Kidney epithelial cell (primary cell): ENCODE measurements at regions not wholly inside any gene's neighbourhood (a gene's known extent, or its start where the extent isn't known, plus 50 kb on each side); places are given as distances from the start of the nearest gene placed in this dataset.

Source experiments
- DNase-seq: peaks from one replicate; pipeline ENCODE4 v3.0.0-alpha.2; 2010; ENCODE audit warnings: low read depth
- H3K27me3 ChIP-seq: 2 replicates; pipeline ENCODE4 v1.6.0; 2011; ENCODE audit warnings: low read length; ENCODE audit not compliant: control insufficient read depth, insufficient read depth
- H3K36me3 ChIP-seq: 2 replicates; pipeline ENCODE4 v1.5.1; 2011; ENCODE audit warnings: low read length; ENCODE audit not compliant: control insufficient read depth, insufficient read depth
- H3K4me3 ChIP-seq: 2 replicates; pipeline ENCODE4 v1.5.1; 2011; ENCODE audit warnings: low read depth, mild to moderate bottlenecking, control low read depth, low read length
- CTCF ChIP-seq: IDR thresholded peaks from 2 replicates; pipeline ENCODE4 v1.5.1; 2011; ENCODE audit warnings: mild to moderate bottlenecking, moderate library complexity, low read length, control low read depth, inconsistent platforms; ENCODE audit not compliant: insufficient read depth, poor library complexity, severe bottlenecking

GRCh38 chr7:18096087-18096486, 68.4 kb upstream of the PRPS1L1 start:
- H3K27me3 ChIP-seq, result no peaks in the 10 kb centered on the region
- no peak for TF ChIP-seq CTCF
- no peak for DNase-seq
- no peak overlapping the region for H3K4me3 ChIP-seq
- no peaks in the 10 kb centered on the region for H3K36me3 ChIP-seq

DNA sequence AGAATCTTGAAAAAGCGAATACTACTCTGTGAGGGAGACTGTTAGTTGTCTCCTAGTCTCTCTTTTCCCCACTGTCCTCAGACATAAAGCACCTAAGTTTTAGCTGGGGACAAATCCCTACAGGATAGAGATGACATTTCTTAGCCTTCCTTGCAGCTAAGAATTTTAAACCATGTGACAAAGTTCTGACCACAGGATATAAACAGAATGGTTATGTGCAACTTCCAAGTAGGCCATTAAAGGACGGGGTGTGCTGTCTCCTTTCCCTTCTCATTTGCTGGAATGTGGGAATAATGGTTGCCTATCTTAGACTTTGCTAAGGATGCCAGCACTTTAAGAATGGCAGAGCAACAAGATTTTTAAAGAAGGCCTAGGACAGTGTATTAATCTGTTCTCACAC, 74.9 kb upstream of the PRPS1L1 start:
- no peak for DNase-seq
- no peak overlapping the region for H3K4me3 ChIP-seq
- no peaks in the 10 kb centered on the region for H3K36me3 ChIP-seq
- no peak for TF ChIP-seq CTCF
- H3K27me3 ChIP-seq, result no peaks in the 10 kb centered on the region

DNA sequence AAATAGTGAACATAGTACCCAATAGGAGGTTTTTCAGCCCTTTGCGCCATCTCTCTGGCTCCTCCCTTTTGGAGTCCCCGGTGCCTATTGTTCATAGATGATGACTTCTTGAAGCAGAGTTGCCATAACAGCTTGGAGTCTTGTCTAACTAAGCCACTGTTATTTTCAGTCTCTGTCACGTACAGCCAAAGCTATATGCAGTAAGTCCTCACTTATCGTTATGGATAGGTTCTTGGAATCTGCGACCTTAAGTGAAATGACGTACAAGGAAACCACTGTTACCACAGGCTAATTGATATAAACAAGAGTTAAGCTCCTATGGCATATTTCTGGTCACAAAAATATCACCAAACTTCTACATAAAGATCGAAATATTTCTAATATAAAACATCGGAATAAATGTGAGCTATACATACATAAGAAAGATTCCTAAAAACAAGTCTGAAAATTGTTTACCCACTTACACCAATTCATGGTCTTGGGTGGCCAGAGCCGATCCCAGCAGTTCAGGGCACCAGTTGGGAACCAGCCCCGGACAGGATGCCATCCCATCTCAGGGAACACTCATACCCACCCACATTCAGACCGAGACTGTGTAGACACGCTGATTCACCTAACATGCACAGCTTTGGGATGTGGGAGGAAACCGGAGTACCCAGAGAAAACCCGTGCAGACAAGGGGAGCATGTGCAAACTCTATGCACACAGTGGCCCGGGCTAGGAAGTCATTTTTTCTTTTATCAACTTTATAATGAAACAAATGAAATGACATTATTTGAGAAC, 76.0 kb upstream of the PRPS1L1 start:
- Histone ChIP-seq H3K36me3 (no peaks in the 10 kb centered on the region), H3K27me3 (no peaks in the 10 kb centered on the region), H3K4me3 (no peak overlapping the region)
- no peak for TF ChIP-seq CTCF
- no peak for DNase-seq

DNA sequence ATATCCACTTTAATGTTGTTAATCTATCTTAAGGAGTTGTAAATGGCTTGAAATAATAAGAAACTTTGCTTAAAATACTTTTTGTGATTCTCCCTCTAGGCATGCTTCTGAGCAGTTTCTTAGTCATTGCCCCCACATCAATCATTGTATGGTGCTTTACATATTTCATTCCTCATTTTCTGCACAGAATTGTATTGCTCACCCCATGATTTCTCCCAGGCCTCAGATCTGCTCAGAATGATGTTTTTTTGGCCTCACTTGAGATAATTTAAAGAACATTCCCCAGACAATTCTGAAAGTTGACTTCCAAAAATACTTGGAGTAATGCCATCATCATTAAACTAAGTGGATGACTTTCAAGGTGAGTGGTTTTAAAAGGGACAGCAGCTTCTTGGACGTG, 82.1 kb upstream of the PRPS1L1 start:
- Histone ChIP-seq H3K4me3 (no peak overlapping the region), H3K36me3 (no peaks in the 10 kb centered on the region), H3K27me3 (no peaks in the 10 kb centered on the region)
- no peak for DNase-seq
- TF ChIP-seq CTCF, result no peak

GRCh38 chr7:18116661-18117060, 89.0 kb upstream of the PRPS1L1 start:
- no peak overlapping the region for H3K4me3 ChIP-seq
- TF ChIP-seq CTCF, result no peak
- no peak for DNase-seq
- H3K36me3 ChIP-seq, result no peaks in the 10 kb centered on the region
- H3K27me3 ChIP-seq, result no peaks in the 10 kb centered on the region

GRCh38 chr7:18117482-18117881, 89.8 kb upstream of the PRPS1L1 start:
- no peak for TF ChIP-seq CTCF
- H3K27me3 ChIP-seq, result no peaks in the 10 kb centered on the region
- no peaks in the 10 kb centered on the region for H3K36me3 ChIP-seq
- DNase-seq, result no peak
- no peak overlapping the region for H3K4me3 ChIP-seq
